ENCODE measurements at regions not wholly inside any gene's neighbourhood (a gene's known extent, or its start where the extent isn't known, plus 50 kb on each side); places are given as distances from the start of the nearest gene placed in this dataset.
"Not testable (repeated sequence)": the region's sequence is repeated elsewhere in the genome, so short reads cannot be mapped to it uniquely, and the experiment has no call there.

GRCh38 chr22:23453277-23453676 is 126.8 kb downstream of the IGLL1 start:
- DNase-seq (ENCODE audit: low read depth, low spot score) = no peak
- no peak overlapping the region for H3K4me3 ChIP-seq (ENCODE audit: low read depth, low read length)
- no peak for TF ChIP-seq CTCF (IDR thresholded peaks at IDR 0.05; ENCODE audit: low read depth, low read length)
- in situ Hi-C loops (cut with HindIII; ENCODE audit: low sequenced_read_pairs) = no loop called here

DNA sequence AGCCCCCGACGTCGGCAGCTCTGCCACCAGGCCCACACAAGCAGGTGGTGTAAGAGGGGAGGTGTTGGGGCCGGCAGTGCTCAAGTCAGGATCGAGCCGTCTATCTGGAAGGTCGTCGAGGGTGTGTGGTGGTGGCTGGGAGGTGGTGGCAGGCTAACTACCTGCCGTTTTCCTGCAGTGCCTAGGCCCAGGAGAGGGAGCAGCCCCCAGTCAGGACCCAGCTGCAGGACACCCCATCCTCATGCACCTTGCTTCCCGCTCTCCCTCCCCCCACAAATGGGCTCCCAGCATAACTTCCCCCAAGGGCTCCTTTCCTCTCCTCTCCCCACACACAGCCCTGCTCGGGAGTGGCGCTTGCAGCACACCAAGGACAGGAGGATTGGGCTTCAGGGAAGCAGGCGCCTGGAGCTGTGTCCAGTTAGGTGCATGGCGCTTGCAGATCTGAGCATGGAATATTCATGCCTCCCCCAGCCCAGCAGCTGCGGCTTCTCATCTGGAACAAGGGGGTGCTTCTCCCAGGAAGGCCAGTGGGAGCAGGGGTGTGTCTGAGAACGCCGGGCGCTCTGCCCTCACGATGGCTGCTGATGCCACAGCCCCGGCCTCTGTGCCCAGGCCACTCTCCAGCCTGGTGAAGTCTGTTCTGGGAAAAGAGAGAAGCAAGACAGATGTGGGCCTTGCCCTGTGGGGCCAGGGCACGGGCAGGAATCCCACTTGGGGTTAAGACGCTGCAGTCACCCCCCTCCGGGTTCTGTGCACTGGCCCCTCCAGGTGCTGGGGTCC is 127.7 kb downstream of the IGLL1 start:
- in situ Hi-C loops (cut with HindIII; ENCODE audit: low sequenced_read_pairs) = no loop called here
- TF ChIP-seq CTCF (IDR thresholded peaks at IDR 0.05; ENCODE audit: low read depth, low read length) = no peak
- no peak for DNase-seq (ENCODE audit: low read depth, low spot score)
- H3K4me3 ChIP-seq (ENCODE audit: low read depth, low read length) = no peak overlapping the region

- DNase-seq (ENCODE audit: low read depth, low spot score); H3K4me3 ChIP-seq (ENCODE audit: low read depth, low read length); in situ Hi-C loops (cut with HindIII; ENCODE audit: low sequenced_read_pairs): not testable (repeated sequence)
Observed at GRCh38 chr22:23451452-23452230, 128.4 kb downstream of the IGLL1 start.

GRCh38 chr22:23450821-23451220 is 129.3 kb downstream of the IGLL1 start:
- DNase-seq (ENCODE audit: low read depth, low spot score); in situ Hi-C loops (cut with HindIII; ENCODE audit: low sequenced_read_pairs); H3K4me3 ChIP-seq (ENCODE audit: low read depth, low read length): not testable (repeated sequence)

DNA sequence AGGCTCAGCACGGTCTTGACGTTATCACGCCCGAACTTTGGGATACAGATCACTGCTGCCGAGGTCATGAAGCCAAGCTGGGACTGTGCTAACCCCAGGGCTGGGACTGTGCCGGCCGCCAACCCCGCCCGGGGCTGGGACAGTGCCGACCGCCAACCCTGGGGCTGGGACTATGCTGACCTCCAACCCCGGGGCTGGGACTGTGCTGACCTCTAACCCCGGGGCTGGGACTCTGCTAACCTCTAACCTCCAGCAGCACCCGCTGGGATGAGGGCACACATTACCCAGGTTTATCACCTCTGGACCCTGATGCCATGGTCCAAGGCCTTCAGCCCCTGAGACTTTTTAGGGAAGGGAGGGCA is 129.7 kb downstream of the IGLL1 start:
- no peak for TF ChIP-seq CTCF (IDR thresholded peaks at IDR 0.05; ENCODE audit: low read depth, low read length)
- DNase-seq (ENCODE audit: low read depth, low spot score) = no peak
- in situ Hi-C loops (cut with HindIII; ENCODE audit: low sequenced_read_pairs) = no loop called here
- no peak overlapping the region for H3K4me3 ChIP-seq (ENCODE audit: low read depth, low read length)

GRCh38 chr22:23449748-23450433 is 130.2 kb downstream of the IGLL1 start:
- DNase-seq (ENCODE audit: low read depth, low spot score); in situ Hi-C loops (cut with HindIII; ENCODE audit: low sequenced_read_pairs); H3K4me3 ChIP-seq (ENCODE audit: low read depth, low read length): not testable (repeated sequence)

GRCh38 chr22:23448499-23449288 is 131.4 kb downstream of the IGLL1 start:
- DNase-seq (ENCODE audit: low read depth, low spot score); in situ Hi-C loops (cut with HindIII; ENCODE audit: low sequenced_read_pairs); H3K4me3 ChIP-seq (ENCODE audit: low read depth, low read length): not testable (repeated sequence)

DNA sequence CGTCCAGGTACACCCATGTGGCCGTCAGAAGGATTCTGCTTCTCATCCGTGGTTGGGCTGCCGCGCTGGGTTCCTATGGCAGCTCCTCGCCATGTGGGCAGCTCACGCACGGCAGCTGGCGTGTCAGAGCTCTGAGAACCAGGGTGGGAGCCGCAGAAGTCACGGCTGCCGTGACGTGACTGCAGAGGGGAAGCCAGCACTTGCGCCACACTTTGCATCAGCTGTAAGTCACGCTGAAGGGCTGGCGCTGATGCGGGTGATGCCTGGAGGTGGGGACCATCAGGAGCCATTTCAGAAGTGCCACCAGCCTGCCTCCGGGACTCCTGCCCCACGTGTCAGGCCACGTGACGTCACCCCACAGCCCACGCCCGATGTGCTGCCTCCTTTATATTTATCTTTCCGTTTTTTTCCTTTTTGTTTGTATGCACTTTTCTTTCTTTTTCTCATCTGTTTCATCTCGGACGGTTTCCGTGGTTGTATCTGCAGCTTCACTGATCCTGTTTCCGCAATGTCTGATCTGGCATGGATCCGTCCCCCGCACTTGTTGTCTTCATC is 133.2 kb downstream of the IGLL1 start:
- in situ Hi-C loops (cut with HindIII; ENCODE audit: low sequenced_read_pairs) = no loop called here
- no peak for DNase-seq (ENCODE audit: low read depth, low spot score)
- TF ChIP-seq CTCF (IDR thresholded peaks at IDR 0.05; ENCODE audit: low read depth, low read length) = no peak
- H3K4me3 ChIP-seq (ENCODE audit: low read depth, low read length) = no peak overlapping the region

DNA sequence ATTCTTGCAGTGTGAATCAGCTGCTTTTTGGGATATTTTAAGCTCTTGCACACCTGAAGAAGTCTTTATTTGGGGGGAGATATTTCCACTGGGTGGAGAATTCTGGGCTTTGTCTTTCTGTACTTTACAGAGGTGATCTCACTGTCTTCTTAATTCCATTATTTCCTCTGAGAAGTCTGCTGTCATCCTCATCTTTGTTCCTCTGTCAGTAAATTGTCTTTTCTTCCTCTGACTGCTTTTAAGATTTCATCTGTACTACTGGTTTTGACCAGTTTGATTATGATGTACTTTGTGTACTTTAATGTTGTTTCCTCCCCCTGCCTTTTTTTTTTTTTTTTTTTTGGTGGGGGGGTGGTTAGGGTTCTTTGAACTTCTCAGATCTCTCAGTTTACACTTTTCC is 133.9 kb downstream of the IGLL1 start:
- DNase-seq (ENCODE audit: low read depth, low spot score); H3K4me3 ChIP-seq (ENCODE audit: low read depth, low read length); in situ Hi-C loops (cut with HindIII; ENCODE audit: low sequenced_read_pairs): not testable (repeated sequence)

DNA sequence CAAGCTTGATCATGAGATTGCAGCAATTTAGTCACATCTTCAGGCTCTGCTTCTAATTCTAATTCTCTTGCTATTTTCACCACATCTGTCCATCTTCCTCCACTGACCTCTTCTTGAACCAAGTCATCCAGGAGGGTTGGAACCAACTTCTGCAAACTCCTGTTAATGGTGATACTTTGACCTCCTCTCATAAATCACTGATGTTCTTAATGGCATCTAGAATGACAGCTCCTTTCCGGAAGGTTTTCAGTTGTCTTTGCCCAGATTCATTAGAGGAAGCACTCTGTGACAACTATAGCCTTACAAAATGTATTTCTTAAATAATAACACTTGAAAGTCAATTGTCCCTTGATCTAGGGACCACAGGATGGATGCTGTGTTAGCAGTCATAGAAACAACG is 136.2 kb downstream of the IGLL1 start:
- DNase-seq (ENCODE audit: low read depth, low spot score); H3K4me3 ChIP-seq (ENCODE audit: low read depth, low read length); in situ Hi-C loops (cut with HindIII; ENCODE audit: low sequenced_read_pairs): not testable (repeated sequence)

DNA sequence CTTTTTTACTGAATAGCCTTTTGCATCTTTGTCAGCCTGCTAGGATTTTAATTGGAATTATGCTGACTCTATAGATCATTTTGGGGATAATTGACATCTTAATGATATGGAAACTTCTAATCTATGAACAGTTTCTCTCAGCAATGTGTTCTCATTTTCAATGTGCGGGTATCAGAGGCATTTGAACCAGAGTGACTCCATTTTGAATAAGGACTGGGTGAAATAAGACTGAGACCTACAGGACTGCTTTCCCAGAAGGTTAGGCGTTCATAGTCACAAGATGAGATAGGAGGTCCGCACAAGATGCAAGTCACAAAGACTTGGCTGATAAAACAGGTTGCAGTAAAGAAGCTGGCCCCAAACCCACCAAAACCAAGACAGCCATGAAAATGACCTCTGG is 140.5 kb downstream of the IGLL1 start:
- in situ Hi-C loops (cut with HindIII; ENCODE audit: low sequenced_read_pairs); H3K4me3 ChIP-seq (ENCODE audit: low read depth, low read length); DNase-seq (ENCODE audit: low read depth, low spot score): not testable (repeated sequence)
